IMR-90 (cell line): ENCODE measurements at regions not wholly inside any gene's neighbourhood (a gene's known extent, or its start where the extent isn't known, plus 50 kb on each side); places are given as distances from the start of the nearest gene placed in this dataset.

Experiments
- ATAC-seq: fragments of 200-7000 bp; cut with Tn5 transposase; 2 replicates; pipeline ENCODE4 v1.9.1; 2020; ENCODE audit warnings: low read depth, mild to moderate bottlenecking, moderate library complexity
- BruUV-seq: library from RNA; stranded (reverse); fragments of 400-500 nt; replicated peaks from 2 replicates; lab custom pipeline; 2021; lab: Mats Ljungman, UMichigan
- CTCF ChIA-PET: fragments of 300-600 bp; formaldehyde crosslinking; extraction: SDS; loops from one replicate; lab custom pipeline; 2021; ENCODE audit warnings: antibody characterized with exemption; lab: Yijun Ruan, JAX
- POLR2A ChIA-PET: fragments of 300-600 bp; sonication (Branson Sonifier 250); formaldehyde crosslinking; loops from one replicate; lab custom pipeline; 2022; ENCODE audit warnings: antibody characterized with exemption; ENCODE audit not compliant: unreplicated experiment; lab: Charles Lee
- DNase-seq: peaks from one replicate; pipeline ENCODE4 v3.0.0; 2013
- H2AFZ ChIP-seq: replicated peaks from 2 replicates; pipeline ENCODE3; 2013; ENCODE audit warnings: low read length, mild to moderate bottlenecking; ENCODE audit not compliant: poor library complexity
- H2AK5ac ChIP-seq: 2 replicates; pipeline ENCODE4 v1.6.1; 2013; ENCODE audit warnings: low read depth, low read length, inconsistent platforms
- H2AK9ac ChIP-seq: replicated peaks from 2 replicates; pipeline ENCODE3; 2013; ENCODE audit warnings: mild to moderate bottlenecking, low read depth, low read length, moderate library complexity; ENCODE audit not compliant: poor library complexity
- H2BK120ac ChIP-seq: 2 replicates; pipeline ENCODE4 v1.6.1; 2013; ENCODE audit warnings: low read depth, low read length, inconsistent platforms
- H2BK15ac ChIP-seq: 3 replicates; pipeline ENCODE4 v1.6.1; 2013; ENCODE audit warnings: low read depth, low read length, inconsistent platforms
- H2BK20ac ChIP-seq: 2 replicates; pipeline ENCODE4 v1.6.1; 2013; ENCODE audit warnings: low read depth, mild to moderate bottlenecking, inconsistent platforms, low read length, moderate library complexity
- H2BK5ac ChIP-seq: 2 replicates; pipeline ENCODE4 v1.6.1; 2013; ENCODE audit warnings: mild to moderate bottlenecking, low read depth, low read length, inconsistent platforms; ENCODE audit not compliant: poor library complexity, severe bottlenecking
- H3K14ac ChIP-seq: replicated peaks from 2 replicates; pipeline ENCODE4 v1.6.1; 2013; ENCODE audit warnings: low read depth, low read length, inconsistent platforms
- H3K18ac ChIP-seq: 2 replicates; pipeline ENCODE4 v1.6.1; 2013; ENCODE audit warnings: low read depth, low read length, control low read depth
- H3K23ac ChIP-seq: 2 replicates; pipeline ENCODE4 v1.6.1; 2013; ENCODE audit warnings: low read depth, low read length, inconsistent platforms
- H3K27ac ChIP-seq: 2 replicates; pipeline ENCODE4 v1.5.1; 2013; ENCODE audit warnings: mild to moderate bottlenecking, control low read depth, low read length; ENCODE audit not compliant: insufficient read depth
- H3K27me3 ChIP-seq: 2 replicates; pipeline ENCODE4 v1.6.1; 2013; ENCODE audit warnings: low read length; ENCODE audit not compliant: control insufficient read depth, insufficient read depth
- H3K36me3 ChIP-seq: 2 replicates; pipeline ENCODE4 v1.6.1; 2013; ENCODE audit warnings: low read length, mixed read lengths; ENCODE audit not compliant: control insufficient read depth, insufficient read depth
- H3K4ac ChIP-seq: 2 replicates; pipeline ENCODE4 v1.6.1; 2013; ENCODE audit warnings: low read depth, low read length, inconsistent platforms
- H3K4me1 ChIP-seq: 2 replicates; pipeline ENCODE4 v1.6.1; 2013; ENCODE audit warnings: low read length, mixed read lengths; ENCODE audit not compliant: control insufficient read depth, insufficient read depth
- H3K4me2 ChIP-seq: 2 replicates; pipeline ENCODE4 v1.6.1; 2013; ENCODE audit warnings: low read depth, mild to moderate bottlenecking, control low read depth, low read length, moderate library complexity
- H3K4me3 ChIP-seq: 2 replicates; pipeline ENCODE4 v1.5.1; 2013; ENCODE audit warnings: low read depth, mild to moderate bottlenecking, control low read depth, low read length, moderate library complexity; ENCODE audit not compliant: insufficient read depth
- H3K56ac ChIP-seq: 2 replicates; pipeline ENCODE4 v1.6.1; 2013; ENCODE audit warnings: low read length, inconsistent platforms; ENCODE audit not compliant: insufficient read depth; ENCODE audit errors: extremely low read depth
- H3K79me1 ChIP-seq, 2 experiments: 2 replicates each; pipeline ENCODE4 v1.6.1; 2013; ENCODE audit warnings: low read length in 2 of 2, inconsistent platforms in 1 of 2, low read depth in 1 of 2
- H3K9ac ChIP-seq: 2 replicates; pipeline ENCODE4 v1.6.1; 2013; ENCODE audit warnings: low read depth, low read length, control low read depth
- H3K9me1 ChIP-seq: 2 replicates; pipeline ENCODE4 v1.6.1; 2013; ENCODE audit warnings: low read length, inconsistent platforms; ENCODE audit not compliant: insufficient read depth
- H3K9me3 ChIP-seq: 2 replicates; pipeline ENCODE4 v1.6.1; 2013; ENCODE audit warnings: low read length; ENCODE audit not compliant: control insufficient read depth, insufficient read depth
- H4K20me1 ChIP-seq: 2 replicates; pipeline ENCODE4 v1.6.1; 2013; ENCODE audit warnings: low read length, inconsistent platforms; ENCODE audit not compliant: insufficient read depth
- H4K5ac ChIP-seq: 2 replicates; pipeline ENCODE4 v1.6.1; 2013; ENCODE audit warnings: mild to moderate bottlenecking, low read depth, low read length, control low read depth
- H4K8ac ChIP-seq, 2 experiments: 2 replicates each; pipeline ENCODE4 v1.6.1; 2013; ENCODE audit warnings: low read depth in 2 of 2, low read length in 2 of 2, control low read depth in 1 of 2, inconsistent platforms in 1 of 2
- H4K91ac ChIP-seq: 2 replicates; pipeline ENCODE4 v1.6.1; 2013; ENCODE audit warnings: low read depth, low read length, inconsistent platforms; ENCODE audit not compliant: insufficient read depth
- BHLHE40 ChIP-seq: fragments of 150-350 bp; IDR thresholded peaks from 2 replicates; pipeline ENCODE4 v1.6.1; 2016; ENCODE audit warnings: mild to moderate bottlenecking, low read depth, low read length
- CEBPB ChIP-seq: IDR thresholded peaks from 2 replicates; pipeline ENCODE4 v1.6.1; 2012; ENCODE audit warnings: low read depth, low read length, improper control_type of control experiment
- CHD1 ChIP-seq: IDR thresholded peaks from 2 replicates; pipeline ENCODE4 v1.6.1; 2012; ENCODE audit warnings: low read depth, low read length, improper control_type of control experiment
- MAFK ChIP-seq: IDR thresholded peaks from 2 replicates; pipeline ENCODE4 v1.6.1; 2012; ENCODE audit warnings: low read depth, low read length, improper control_type of control experiment
- MXI1 ChIP-seq: IDR thresholded peaks from 2 replicates; pipeline ENCODE4 v1.6.1; 2012; ENCODE audit warnings: low read depth, mild to moderate bottlenecking, low read length, moderate library complexity, borderline replicate concordance
- RFX5 ChIP-seq: IDR thresholded peaks from 2 replicates; pipeline ENCODE4 v1.8.0; 2012; ENCODE audit warnings: low read depth, mild to moderate bottlenecking, low read length, moderate library complexity
- WGBS, 2 experiments: methylation state at CpG; one replicate each; pipeline versions ENCODE4 v1.1.5 to v1.1.7; 2013; ENCODE audit warnings: missing lambda C conversion rate in 2 of 2; ENCODE audit not compliant: insufficient read length in 1 of 2; ENCODE audit errors: extremely low coverage in 2 of 2; 5-methylcytosine and 5-hydroxymethylcytosine counted together
- dilution Hi-C: fragments of 300-500 bp; cut with HindIII; formaldehyde crosslinking; loops from one replicate; pipeline ENCODE4 v1.14.3; 2018; ENCODE audit warnings: low sequenced_read_pairs; ENCODE audit not compliant: unreplicated experiment
- in situ Hi-C: fragments of 300-500 bp; cut with MboI; formaldehyde crosslinking; loops from 3 replicates; pipeline ENCODE4 v1.14.3; 2019; ENCODE audit warnings: low sequenced_read_pairs, inconsistent platforms, mixed read lengths
- intact Hi-C: fragments of 100-400 bp; cut with micrococcal nuclease; formaldehyde crosslinking; loops from 2 replicates; pipeline ENCODE4 v1.10.0; 2022
- TF ChIP-seq, protein P1 (sequence below): fragments of 150-350 bp; IDR thresholded peaks from 2 replicates; pipeline ENCODE4 v1.6.1; 2017; ENCODE audit warnings: mild to moderate bottlenecking, antibody characterized with exemption, low read length, low read depth

DNA sequence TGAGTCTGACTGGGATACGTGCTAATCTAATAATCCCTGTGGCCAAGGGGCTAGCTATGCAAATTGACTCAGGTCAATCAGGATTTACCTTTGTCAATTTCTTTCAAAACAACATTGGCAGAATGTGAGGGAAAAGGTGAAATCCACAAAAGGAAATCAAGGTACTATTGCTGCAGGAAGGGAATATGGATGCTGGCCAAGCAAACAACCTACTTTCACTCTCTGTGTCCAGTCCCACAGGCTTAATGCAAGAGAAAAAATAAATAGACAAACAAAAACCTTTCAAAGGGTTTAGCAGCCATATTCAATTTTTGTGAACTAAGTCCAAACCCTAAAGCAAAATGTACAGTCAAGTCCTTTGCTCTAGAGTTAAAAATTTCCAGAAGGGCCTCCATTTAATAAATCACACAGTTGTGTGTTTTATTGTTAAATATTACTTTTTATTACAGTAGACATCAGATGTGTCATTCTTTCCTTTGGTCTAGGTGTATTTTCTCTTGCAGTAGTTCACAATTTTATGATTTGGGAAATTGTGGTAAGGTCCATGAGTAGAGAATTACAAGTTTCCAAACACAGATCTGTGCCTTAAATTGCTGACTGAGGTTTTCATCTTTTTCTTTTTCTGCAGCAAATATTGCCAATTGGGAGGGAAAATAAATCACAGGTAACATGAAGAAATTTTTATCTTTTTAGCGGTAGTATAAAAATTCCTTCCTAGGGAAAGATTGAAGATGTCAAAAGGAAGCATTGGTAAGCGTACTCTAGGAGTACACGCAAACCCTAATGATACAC lies 309.1 kb downstream of the DMAC1 start:
- Histone ChIP-seq H2AK9ac (no peak overlapping the region), H2AK5ac (no peak overlapping the region), H2BK20ac (no peak overlapping the region), H3K56ac (no peak overlapping the region), H3K79me1 (no peaks in the 10 kb centered on the region), H3K18ac (no peak overlapping the region), H3K4me3 (no peak overlapping the region), H3K9me1 (no peaks in the 10 kb centered on the region), H4K8ac (no peak overlapping the region), H2BK120ac (no peak overlapping the region), H4K20me1 (no peaks in the 10 kb centered on the region), H3K27me3 (peaks cover 2% of the 10 kb centered on the region; the same call in 1 of the 2 replicates), H3K4me2 (no peak overlapping the region), H3K36me3 (no peaks in the 10 kb centered on the region), H3K4ac (no peak overlapping the region), H3K14ac (no peak overlapping the region), H3K9ac (no peak overlapping the region), H3K23ac (no peak overlapping the region), H3K9me3 (no peaks in the 10 kb centered on the region), H4K91ac (no peak overlapping the region), H2BK15ac (no peak overlapping the region), H2AFZ (no peak overlapping the region), H3K4me1 (no peaks in the 10 kb centered on the region), H4K5ac (no peak overlapping the region), H3K27ac (no peak overlapping the region), H2BK5ac (no peak overlapping the region)
- ChIA-PET POLR2A (no interaction called here), CTCF (no interaction called here)
- dilution Hi-C loops (no loop called here), intact Hi-C loops (no loop called here), in situ Hi-C loops (no loop called here)
- DNase-seq, result no peak
- WGBS, 2 experiments, result no CpG with 5 or more reads among the region's 4 CpGs
- no peak for ATAC-seq
- BruUV-seq, result no TSS peak
- TF ChIP-seq CHD1 (no peak), RFX5 (no peak), CEBPB (no peak), MAFK (peak; percentile 23; the same call in 1 of the 2 replicates), BHLHE40 (no peak), MXI1 (no peak)
- TF ChIP-seq, protein P1, sequence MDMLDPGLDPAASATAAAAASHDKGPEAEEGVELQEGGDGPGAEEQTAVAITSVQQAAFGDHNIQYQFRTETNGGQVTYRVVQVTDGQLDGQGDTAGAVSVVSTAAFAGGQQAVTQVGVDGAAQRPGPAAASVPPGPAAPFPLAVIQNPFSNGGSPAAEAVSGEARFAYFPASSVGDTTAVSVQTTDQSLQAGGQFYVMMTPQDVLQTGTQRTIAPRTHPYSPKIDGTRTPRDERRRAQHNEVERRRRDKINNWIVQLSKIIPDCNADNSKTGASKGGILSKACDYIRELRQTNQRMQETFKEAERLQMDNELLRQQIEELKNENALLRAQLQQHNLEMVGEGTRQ, result no peak
